Thyroid gland (tissue), 4 donors: ENCODE measurements at regions not wholly inside any gene's neighbourhood (a gene's known extent, or its start where the extent isn't known, plus 50 kb on each side); places are given as distances from the start of the nearest gene placed in this dataset.
"Not testable (repeated sequence)": the region's sequence is repeated elsewhere in the genome, so short reads cannot be mapped to it uniquely, and the experiment has no call there.

Source experiments
- DNase-seq, 2 donors: peaks; one replicate each; pipeline ENCODE4 v3.0.0-alpha.2; 2019
- H3K27ac ChIP-seq, 3 donors: fragments of 200-600 bp; sonication (generic); 1 replicate in 2 of 3; 2 replicates in 1 of 3; pipeline ENCODE4 v1.5.1; 2016 to 2019; ENCODE audit warnings: mild to moderate bottlenecking in 1 of 3, moderate library complexity in 1 of 3
- H3K27me3 ChIP-seq: fragments of 200-600 bp; sonication (generic); one replicate; pipeline ENCODE4 v1.5.1; 2019
- H3K36me3 ChIP-seq, 2 donors: fragments of 200-600 bp; sonication (generic); one replicate each; pipeline ENCODE4 v1.5.1; 2016 to 2019
- H3K4me1 ChIP-seq, 2 donors: fragments of 200-600 bp; sonication (generic); one replicate each; pipeline ENCODE4 v1.5.1; 2017 to 2019
- H3K4me3 ChIP-seq, 3 donors: fragments of 200-600 bp; sonication (generic); replicated peaks in 1 of 3; 1 replicate in 2 of 3; 2 replicates in 1 of 3; pipeline ENCODE4 v1.5.1; 2016; ENCODE audit warnings: mild to moderate bottlenecking in 1 of 3
- H3K9me3 ChIP-seq: fragments of 200-600 bp; sonication (generic); one replicate; pipeline ENCODE4 v1.5.1; 2017
- CTCF ChIP-seq, 6 experiments: fragments of 200-600 bp in 3 of 6; fragments of 450-650 bp in 3 of 6; sonication (generic) in 3 of 6; IDR thresholded peaks; one replicate each; pipeline ENCODE4 v1.5.1; 2016 to 2019; ENCODE audit warnings: antibody characterized with exemption in 6 of 6, mild to moderate bottlenecking in 2 of 6, inconsistent platforms in 1 of 6, moderate library complexity in 1 of 6
- POLR2A ChIP-seq, 2 donors: fragments of 450-650 bp; IDR thresholded peaks; one replicate each; pipeline ENCODE4 v1.6.1; 2017; ENCODE audit warnings: antibody characterized with exemption in 2 of 2, mild to moderate bottlenecking in 2 of 2, moderate library complexity in 1 of 2
- WGBS, 2 donors: methylation state at CpG; one replicate each; pipeline ENCODE4 v1.1.5; 2017; 5-methylcytosine and 5-hydroxymethylcytosine counted together
- intact Hi-C: fragments of 100-400 bp; cut with DNase I; formaldehyde crosslinking; loops from one replicate; pipeline ENCODE4 v1.15.1; 2023

- no peak for DNase-seq
- intact Hi-C loops = no loop called here
- TF ChIP-seq CTCF (IDR thresholded peaks at IDR 0.05) = no peak
- no peaks in the 10 kb centered on the region for H3K9me3 ChIP-seq
- no peak overlapping the region for H3K27ac ChIP-seq
- 93 to 94% methylated on average over 3 of the region's 3 CpGs for WGBS, 2 donors
- no peak overlapping the region for H3K4me3 ChIP-seq
- H3K4me1 ChIP-seq = no peaks in the 10 kb centered on the region
- no peaks in the 10 kb centered on the region for H3K27me3 ChIP-seq
- no peaks in the 10 kb centered on the region for H3K36me3 ChIP-seq
Observed at GRCh38 chr7:106503626-106504025, 157.3 kb downstream of the CCDC71L start.

GRCh38 chr7:106501605-106502580 lies 159.1 kb downstream of the CCDC71L start:
- WGBS, 2 donors = 73 to 76% methylated on average over 5 of the region's 5 CpGs
- intact Hi-C loops = no loop called here
- no peak for TF ChIP-seq POLR2A (IDR thresholded peaks at IDR 0.05)
- TF ChIP-seq CTCF (IDR thresholded peaks at IDR 0.05) = no peak
- no peak overlapping the region for H3K27ac ChIP-seq
- no peaks in the 10 kb centered on the region for H3K36me3 ChIP-seq
- no peaks in the 10 kb centered on the region for H3K9me3 ChIP-seq
- H3K27me3 ChIP-seq = no peaks in the 10 kb centered on the region
- no peak overlapping the region for H3K4me3 ChIP-seq
- H3K4me1 ChIP-seq = no peaks in the 10 kb centered on the region
- DNase-seq = no peak

GRCh38 chr7:106499897-106500296 lies 161.1 kb downstream of the CCDC71L start:
- TF ChIP-seq CTCF (IDR thresholded peaks at IDR 0.05) (no peak), POLR2A (IDR thresholded peaks at IDR 0.05) (no peak)
- intact Hi-C loops = no loop called here
- no peak for DNase-seq
- 94 to 97% methylated on average over 4 of the region's 4 CpGs for WGBS, 2 donors
- H3K9me3 ChIP-seq = no peaks in the 10 kb centered on the region
- no peak overlapping the region for H3K4me3 ChIP-seq
- no peak overlapping the region for H3K27ac ChIP-seq
- H3K4me1 ChIP-seq = no peaks in the 10 kb centered on the region
- no peaks in the 10 kb centered on the region for H3K36me3 ChIP-seq
- H3K27me3 ChIP-seq = no peaks in the 10 kb centered on the region

GRCh38 chr7:106498005-106498404 lies 163.0 kb downstream of the CCDC71L start:
- H3K9me3 ChIP-seq, H3K27ac ChIP-seq, intact Hi-C loops, DNase-seq, H3K27me3 ChIP-seq, H3K4me3 ChIP-seq, H3K36me3 ChIP-seq, H3K4me1 ChIP-seq: not testable (repeated sequence)
- 84 to 89% methylated on average over 2 of the region's 2 CpGs for WGBS, 2 donors

DNA sequence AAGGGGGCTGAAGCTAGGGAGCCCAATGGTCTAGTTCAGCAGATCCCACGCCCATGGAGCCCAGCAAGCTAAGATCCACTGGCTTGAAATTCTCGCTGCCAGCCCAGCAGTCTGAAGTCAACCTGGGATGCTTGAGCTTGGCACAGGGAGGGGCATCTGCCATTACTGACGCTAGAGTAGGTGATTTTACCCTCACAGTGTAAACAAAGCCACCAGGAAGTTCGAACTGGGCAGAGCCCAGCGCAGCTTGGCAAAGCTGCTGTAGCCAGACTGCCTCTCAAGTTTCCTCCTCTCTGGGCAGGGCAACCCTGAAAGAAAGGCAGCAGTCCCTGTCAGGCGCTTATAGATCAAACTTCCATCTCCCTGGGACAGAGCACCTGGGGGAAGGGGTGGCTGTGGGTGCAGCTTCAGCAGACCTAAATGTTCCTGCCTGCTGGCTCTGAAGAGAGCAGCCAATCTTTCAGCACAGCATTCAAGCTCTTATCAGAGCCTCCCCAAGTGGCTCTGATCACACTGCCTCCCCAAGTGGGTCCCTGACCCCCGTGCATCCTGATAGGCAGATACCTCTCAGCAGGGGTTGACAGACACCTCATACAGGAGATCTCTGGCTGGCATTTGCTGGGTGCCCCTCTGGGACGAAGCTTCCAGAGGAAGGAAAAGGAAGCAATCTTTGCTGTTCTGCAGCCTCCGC lies 167.8 kb downstream of the CCDC71L start:
- WGBS, 2 donors = 70 to 80% methylated on average over 7 of the region's 9 CpGs
- no peak for TF ChIP-seq POLR2A (IDR thresholded peaks at IDR 0.05)
- no peaks in the 10 kb centered on the region for H3K36me3 ChIP-seq
- peak; percentile 10 to 25 for DNase-seq
- H3K4me3 ChIP-seq = no peak overlapping the region
- no peaks in the 10 kb centered on the region for H3K9me3 ChIP-seq
- no peak overlapping the region for H3K27ac ChIP-seq
- H3K4me1 ChIP-seq = peaks cover 0 to 4% of the 10 kb centered on the region in 2 donors
- intact Hi-C loops = no loop called here
- H3K27me3 ChIP-seq = no peaks in the 10 kb centered on the region

- no peak for DNase-seq
- 77 to 78% methylated on average over 5 of the region's 5 CpGs for WGBS, 2 donors
Observed at GRCh38 chr7:106488465-106488864, 172.5 kb downstream of the CCDC71L start.

More at GRCh38 chr7:106488465-106488864, 172.5 kb downstream of the CCDC71L start:
- intact Hi-C loops = no loop called here
- H3K4me3 ChIP-seq = no peak overlapping the region
- H3K27ac ChIP-seq = no peak overlapping the region
- no peaks in the 10 kb centered on the region for H3K36me3 ChIP-seq
- no peaks in the 10 kb centered on the region for H3K9me3 ChIP-seq
- no peaks in the 10 kb centered on the region for H3K27me3 ChIP-seq
- no peak for TF ChIP-seq POLR2A (IDR thresholded peaks at IDR 0.05)
- no peak for TF ChIP-seq CTCF (IDR thresholded peaks at IDR 0.05)
- peaks cover 5 to 26% of the 10 kb centered on the region in 2 donors for H3K4me1 ChIP-seq
